ENCODE measurements at regions not wholly inside any gene's neighbourhood (a gene's known extent, or its start where the extent isn't known, plus 50 kb on each side); places are given as distances from the start of the nearest gene placed in this dataset.

DNA sequence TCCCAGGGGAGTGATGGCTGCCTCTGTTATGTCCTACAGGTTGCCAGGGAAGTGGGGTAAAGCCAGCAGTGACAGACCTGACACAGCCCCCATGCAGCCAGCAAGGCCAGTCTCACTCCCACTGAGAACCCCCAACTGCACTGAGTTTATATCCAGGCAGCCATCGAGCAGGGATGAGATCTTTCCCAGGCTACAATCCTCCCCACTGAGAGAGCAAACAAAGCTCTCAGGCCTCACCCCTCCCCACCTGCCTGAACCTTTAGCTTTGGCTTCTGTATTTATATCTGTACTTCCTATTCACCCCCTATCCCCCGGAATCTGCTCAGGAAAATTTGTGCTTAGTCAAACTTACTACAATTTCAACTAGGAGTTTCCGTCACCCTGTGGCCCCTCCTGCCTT, 284.1 kb downstream of the FAM170A start:
- DNase-seq (no peak), FAIRE-seq (no peak)
- Histone ChIP-seq H3K27ac (ENCODE audit: low read depth in 2 of 2, low read length in 2 of 2) (no peak overlapping the region), H3K4me1 (ENCODE audit: control insufficient read depth in 2 of 3, insufficient read depth in 2 of 3, low read depth in 1 of 3, low read length in 3 of 3) (no peaks in the 10 kb centered on the region), H3K9me3 (ENCODE audit: control insufficient read depth in 2 of 3, insufficient read depth in 1 of 3, low read length in 3 of 3) (peaks cover 0 to 1% (median 0%) of the 10 kb centered on the region in 3 donors), H3K9ac (ENCODE audit: low read length in 3 of 3) (no peak overlapping the region), H3K4me3 (ENCODE audit: low read length in 3 of 3) (no peak overlapping the region), H3K36me3 (ENCODE audit: control insufficient read depth in 2 of 3, insufficient read depth in 3 of 3, low read length in 3 of 3) (no peaks in the 10 kb centered on the region), H3K27me3 (ENCODE audit: control insufficient read depth, insufficient read depth, low read length) (no peaks in the 10 kb centered on the region)
- intact Hi-C loops (cut with DNase I): no loop called here
- TF ChIP-seq, protein P1, sequence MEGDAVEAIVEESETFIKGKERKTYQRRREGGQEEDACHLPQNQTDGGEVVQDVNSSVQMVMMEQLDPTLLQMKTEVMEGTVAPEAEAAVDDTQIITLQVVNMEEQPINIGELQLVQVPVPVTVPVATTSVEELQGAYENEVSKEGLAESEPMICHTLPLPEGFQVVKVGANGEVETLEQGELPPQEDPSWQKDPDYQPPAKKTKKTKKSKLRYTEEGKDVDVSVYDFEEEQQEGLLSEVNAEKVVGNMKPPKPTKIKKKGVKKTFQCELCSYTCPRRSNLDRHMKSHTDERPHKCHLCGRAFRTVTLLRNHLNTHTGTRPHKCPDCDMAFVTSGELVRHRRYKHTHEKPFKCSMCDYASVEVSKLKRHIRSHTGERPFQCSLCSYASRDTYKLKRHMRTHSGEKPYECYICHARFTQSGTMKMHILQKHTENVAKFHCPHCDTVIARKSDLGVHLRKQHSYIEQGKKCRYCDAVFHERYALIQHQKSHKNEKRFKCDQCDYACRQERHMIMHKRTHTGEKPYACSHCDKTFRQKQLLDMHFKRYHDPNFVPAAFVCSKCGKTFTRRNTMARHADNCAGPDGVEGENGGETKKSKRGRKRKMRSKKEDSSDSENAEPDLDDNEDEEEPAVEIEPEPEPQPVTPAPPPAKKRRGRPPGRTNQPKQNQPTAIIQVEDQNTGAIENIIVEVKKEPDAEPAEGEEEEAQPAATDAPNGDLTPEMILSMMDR (IDR thresholded peaks at IDR 0.05; ENCODE audit: borderline replicate concordance, extremely low read depth, insufficient read depth): no peak

DNA sequence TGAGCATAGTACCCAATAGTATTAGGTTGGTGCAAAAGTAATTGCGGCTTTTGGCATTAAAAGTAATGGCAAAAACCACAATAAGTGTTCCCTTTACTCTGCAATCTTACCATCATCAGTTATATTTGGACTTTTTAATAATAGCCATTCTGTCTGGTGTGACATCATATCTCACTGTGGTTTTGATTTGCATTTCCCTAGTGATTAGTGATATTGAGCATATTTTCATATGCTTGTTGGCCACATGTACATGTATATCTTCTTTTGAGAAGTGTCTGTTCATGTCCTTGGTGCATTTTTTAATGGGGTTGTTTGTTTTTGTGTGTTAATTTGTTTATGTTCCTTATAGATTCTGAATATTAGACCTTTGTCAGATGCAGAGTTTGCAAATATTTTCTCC, 289.9 kb downstream of the FAM170A start:
- Histone ChIP-seq H3K9me3 (ENCODE audit: control insufficient read depth in 2 of 3, insufficient read depth in 1 of 3, low read length in 3 of 3) (no peaks in the 10 kb centered on the region), H3K27me3 (ENCODE audit: control insufficient read depth, insufficient read depth, low read length) (no peaks in the 10 kb centered on the region), H3K36me3 (ENCODE audit: control insufficient read depth in 2 of 3, insufficient read depth in 3 of 3, low read length in 3 of 3) (no peaks in the 10 kb centered on the region), H3K4me1 (ENCODE audit: control insufficient read depth in 2 of 3, insufficient read depth in 2 of 3, low read depth in 1 of 3, low read length in 3 of 3) (no peaks in the 10 kb centered on the region), H3K4me3 (ENCODE audit: low read length in 3 of 3) (no peak overlapping the region), H3K9ac (ENCODE audit: low read length in 3 of 3) (no peak overlapping the region), H3K27ac (ENCODE audit: low read depth in 2 of 2, low read length in 2 of 2) (no peak overlapping the region)
- DNase-seq: no peak
- TF ChIP-seq, protein P1 (IDR thresholded peaks at IDR 0.05; ENCODE audit: borderline replicate concordance, extremely low read depth, insufficient read depth): no peak
- intact Hi-C loops (cut with DNase I): no loop called here
- no peak for FAIRE-seq

DNA sequence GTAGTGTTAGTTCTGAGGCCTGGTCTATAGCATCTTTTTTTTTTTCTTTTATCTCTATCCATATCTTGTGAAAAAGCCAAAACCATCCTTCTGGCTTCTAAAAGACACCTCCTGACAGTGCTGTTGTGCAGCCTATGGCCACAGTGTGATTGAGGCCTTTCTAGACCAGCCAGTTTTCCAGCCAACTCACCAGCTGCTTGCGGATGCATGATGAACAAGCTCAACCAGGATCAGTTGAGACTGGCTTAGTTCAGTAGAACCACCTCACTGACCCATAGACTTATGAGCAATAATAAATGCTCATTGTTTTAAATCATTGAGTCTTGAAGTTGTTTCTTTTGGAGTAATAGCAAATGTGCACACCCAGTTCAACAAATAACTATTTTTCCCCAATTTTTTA, 296.9 kb downstream of the FAM170A start:
- DNase-seq (no peak), FAIRE-seq (no peak)
- H3K9ac ChIP-seq (ENCODE audit: low read length in 3 of 3): no peak overlapping the region
- no peak overlapping the region for H3K27ac ChIP-seq (ENCODE audit: low read depth in 2 of 2, low read length in 2 of 2)
- TF ChIP-seq, protein P1 (IDR thresholded peaks at IDR 0.05; ENCODE audit: borderline replicate concordance, extremely low read depth, insufficient read depth): no peak
- H3K27me3 ChIP-seq (ENCODE audit: control insufficient read depth, insufficient read depth, low read length): no peaks in the 10 kb centered on the region
- H3K4me1 ChIP-seq (ENCODE audit: control insufficient read depth in 2 of 3, insufficient read depth in 2 of 3, low read depth in 1 of 3, low read length in 3 of 3): no peaks in the 10 kb centered on the region
- H3K4me3 ChIP-seq (ENCODE audit: low read length in 3 of 3): no peak overlapping the region
- H3K9me3 ChIP-seq (ENCODE audit: control insufficient read depth in 2 of 3, insufficient read depth in 1 of 3, low read length in 3 of 3): no peaks in the 10 kb centered on the region
- H3K36me3 ChIP-seq (ENCODE audit: control insufficient read depth in 2 of 3, insufficient read depth in 3 of 3, low read length in 3 of 3): no peaks in the 10 kb centered on the region
- intact Hi-C loops (cut with DNase I): no loop called here

DNA sequence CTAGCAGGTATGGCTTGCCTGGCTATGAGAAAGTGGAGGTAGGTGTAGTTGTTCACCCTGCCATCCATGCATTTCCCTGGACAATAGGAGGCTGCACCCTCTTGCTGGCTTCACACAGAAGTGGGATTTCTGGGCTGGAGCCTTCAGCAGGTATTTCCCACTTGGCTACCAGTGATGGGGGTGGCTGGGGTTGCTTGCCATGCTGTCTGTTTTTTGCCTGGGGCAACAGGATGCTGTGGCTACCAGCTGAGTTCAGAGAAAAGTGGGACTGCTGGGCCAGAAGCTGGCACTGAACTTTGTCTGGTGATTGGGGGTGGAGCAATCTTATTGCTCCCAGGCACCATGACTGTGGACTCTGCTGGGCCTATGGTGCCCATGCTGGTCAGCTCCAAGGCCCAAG, 299.6 kb downstream of the FAM170A start:
- no peak for DNase-seq
- Histone ChIP-seq H3K27me3 (ENCODE audit: control insufficient read depth, insufficient read depth, low read length) (no peaks in the 10 kb centered on the region), H3K4me1 (ENCODE audit: control insufficient read depth in 2 of 3, insufficient read depth in 2 of 3, low read depth in 1 of 3, low read length in 3 of 3) (no peaks in the 10 kb centered on the region), H3K36me3 (ENCODE audit: control insufficient read depth in 2 of 3, insufficient read depth in 3 of 3, low read length in 3 of 3) (no peaks in the 10 kb centered on the region), H3K9me3 (ENCODE audit: control insufficient read depth in 2 of 3, insufficient read depth in 1 of 3, low read length in 3 of 3) (no peaks in the 10 kb centered on the region), H3K27ac (ENCODE audit: low read depth in 2 of 2, low read length in 2 of 2) (no peak overlapping the region), H3K9ac (ENCODE audit: low read length in 3 of 3) (no peak overlapping the region), H3K4me3 (ENCODE audit: low read length in 3 of 3) (no peak overlapping the region)
- intact Hi-C loops (cut with DNase I): no loop called here
- FAIRE-seq: no peak
- TF ChIP-seq, protein P1 (IDR thresholded peaks at IDR 0.05; ENCODE audit: borderline replicate concordance, extremely low read depth, insufficient read depth): no peak
